HCT116 (cell line): ENCODE measurements at regions not wholly inside any gene's neighbourhood (a gene's known extent, or its start where the extent isn't known, plus 50 kb on each side); places are given as distances from the start of the nearest gene placed in this dataset.

ENCODE experiments used
- ATAC-seq: fragments of 200-7000 bp; cut with Tn5 transposase; 2 replicates; pipeline ENCODE4 v1.9.1; 2020; ENCODE audit warnings: mild to moderate bottlenecking, moderate library complexity
- BruUV-seq: library from RNA; stranded (reverse); fragments of 400-500 nt; replicated peaks from 2 replicates; lab custom pipeline; 2021; lab: Mats Ljungman, UMichigan
- CTCF ChIA-PET: fragments of 300-600 bp; sonication (Branson Sonifier 250); formaldehyde crosslinking; loops from one replicate; lab custom pipeline; 2021; ENCODE audit warnings: antibody characterized with exemption; lab: Charles Lee
- POLR2A ChIA-PET: fragments of 300-600, 350-600 bp; sonication (Branson Sonifier 250); formaldehyde crosslinking; loops from one replicate; lab custom pipeline; 2021; ENCODE audit warnings: antibody characterized with exemption; lab: Charles Lee
- RAD21 ChIA-PET, 2 experiments: fragments of 300-600 bp; sonication (Branson Sonifier 250); formaldehyde crosslinking; loops; one replicate each; lab custom pipeline; 2023; ENCODE audit warnings: low total read pairs in 2 of 2; ENCODE audit not compliant: uncharacterized antibody in 2 of 2, unreplicated experiment in 2 of 2, low non-redundant PET in 1 of 2; lab: Charles Lee
- DNase-seq: peaks from one replicate; pipeline ENCODE4 v3.0.0-alpha.2; 2010; ENCODE audit warnings: low read depth, low spot score
- H2AFZ ChIP-seq: fragments of 200-600 bp; shearing (Covaris generic), sonication (generic); 2 replicates; pipeline ENCODE4 v1.6.1; 2017; ENCODE audit warnings: low read depth, mixed run types, mixed read lengths, antibody characterized with exemption, low read length; ENCODE audit not compliant: poor library complexity, severe bottlenecking
- H3K27ac ChIP-seq: 2 replicates; pipeline ENCODE4 v1.5.1; 2012; ENCODE audit warnings: low read depth, low read length
- H3K27me3 ChIP-seq: fragments of 200-600 bp; sonication (generic); 2 replicates; pipeline ENCODE4 v1.6.1; 2016; ENCODE audit warnings: mixed run types, low read length, mixed read lengths; ENCODE audit not compliant: insufficient read depth
- H3K36me3 ChIP-seq, 2 experiments: fragments of 200-500 bp in 1 of 2; fragments of 200-600 bp in 1 of 2; sonication (Bioruptor generic) in 1 of 2; sonication (generic) in 1 of 2; 2 replicates each; pipeline versions ENCODE4 v1.5.1 to v1.6.1; 2014 to 2016; ENCODE audit warnings: low read length in 2 of 2, inconsistent platforms in 1 of 2, mixed read lengths in 1 of 2, mixed run types in 1 of 2; ENCODE audit not compliant: insufficient read depth in 2 of 2, control insufficient read depth in 1 of 2
- H3K4me1 ChIP-seq, 2 experiments: fragments of 200-600 bp in 1 of 2; sonication (generic) in 1 of 2; 2 replicates each; pipeline versions ENCODE4 v1.5.1 to v1.6.1; 2012 to 2017; ENCODE audit warnings: low read length in 2 of 2, inconsistent platforms in 1 of 2, mild to moderate bottlenecking in 1 of 2, mixed read lengths in 1 of 2, mixed run types in 1 of 2, moderate library complexity in 1 of 2; ENCODE audit not compliant: insufficient read depth in 2 of 2, control insufficient read depth in 1 of 2
- H3K4me2 ChIP-seq: fragments of 200-600 bp; sonication (generic); 2 replicates; pipeline ENCODE4 v1.6.1; 2017; ENCODE audit warnings: mixed run types, low read length, mixed read lengths
- H3K4me3 ChIP-seq, 2 experiments: fragments of 200-600 bp in 1 of 2; sonication (generic) in 1 of 2; replicated peaks in 1 of 2; 2 replicates each; pipeline ENCODE4 v1.5.1; 2011 to 2016; ENCODE audit warnings: low read length in 2 of 2, control low read depth in 1 of 2, low read depth in 1 of 2, mild to moderate bottlenecking in 1 of 2, mixed read lengths in 1 of 2, mixed run types in 1 of 2
- H3K79me2 ChIP-seq: fragments of 200-600 bp; sonication (generic); 2 replicates; pipeline ENCODE4 v1.6.1; 2017; ENCODE audit warnings: mild to moderate bottlenecking, mixed run types, low read length, moderate library complexity, mixed read lengths; ENCODE audit not compliant: insufficient read depth
- H3K9ac ChIP-seq: fragments of 200-600 bp; sonication (generic); 2 replicates; pipeline ENCODE4 v1.6.1; 2016; ENCODE audit warnings: low read length, mixed read lengths
- H3K9me2 ChIP-seq: fragments of 200-600 bp; sonication (generic), shearing (Covaris generic); 2 replicates; pipeline ENCODE4 v1.6.1; 2017; ENCODE audit warnings: mixed run types, mild to moderate bottlenecking, moderate library complexity; ENCODE audit not compliant: insufficient read depth
- H3K9me3 ChIP-seq, 2 experiments: fragments of 200-500 bp in 1 of 2; fragments of 200-600 bp in 1 of 2; sonication (Bioruptor generic) in 1 of 2; sonication (generic) in 1 of 2; 2 replicates each; pipeline ENCODE4 v1.6.1; 2014 to 2017; ENCODE audit warnings: low read length in 2 of 2, mixed read lengths in 2 of 2, inconsistent platforms in 1 of 2, low read depth in 1 of 2, mild to moderate bottlenecking in 1 of 2, mixed run types in 1 of 2, moderate library complexity in 1 of 2; ENCODE audit not compliant: control insufficient read depth in 1 of 2, insufficient read depth in 1 of 2
- H4K20me1 ChIP-seq: fragments of 200-600 bp; sonication (generic), shearing (Covaris generic); 2 replicates; pipeline ENCODE4 v1.6.1; 2017; ENCODE audit warnings: mixed run types, mild to moderate bottlenecking, moderate library complexity; ENCODE audit not compliant: insufficient read depth
- ATF3 ChIP-seq: IDR thresholded peaks from 2 replicates; pipeline ENCODE4 v1.6.1; 2012
- CBX3 ChIP-seq: IDR thresholded peaks from 2 replicates; pipeline ENCODE4 v1.6.1; 2012; ENCODE audit warnings: low read depth
- CEBPB ChIP-seq: IDR thresholded peaks from 2 replicates; pipeline ENCODE4 v1.6.1; 2012; ENCODE audit warnings: low read depth
- CTCF ChIP-seq, 3 experiments: fragments of 200-600 bp in 1 of 3; sonication (generic) in 1 of 3; IDR thresholded peaks in 2 of 3; conservative IDR thresholded peaks in 1 of 3; 2 replicates each; pipeline ENCODE4 v1.5.1; 2012 to 2017; ENCODE audit warnings: low read depth in 2 of 3, low read length in 2 of 3, antibody characterized with exemption in 1 of 3, borderline replicate concordance in 1 of 3, control low read depth in 1 of 3, mild to moderate bottlenecking in 1 of 3, mixed read lengths in 1 of 3, mixed run types in 1 of 3, moderate library complexity in 1 of 3; ENCODE audit not compliant: insufficient read depth in 1 of 3
- EGR1 ChIP-seq: IDR thresholded peaks from 2 replicates; pipeline ENCODE4 v1.6.1; 2012; ENCODE audit warnings: low read depth
- ELF1 ChIP-seq: IDR thresholded peaks from 2 replicates; pipeline ENCODE4 v1.6.1; 2012; ENCODE audit warnings: low read depth, borderline replicate concordance
- EZH2 ChIP-seq: fragments of 200-600 bp; sonication (generic); IDR thresholded peaks from 2 replicates; pipeline ENCODE4 v1.6.1; 2017; ENCODE audit warnings: antibody characterized with exemption, mixed run types
- JUND ChIP-seq: IDR thresholded peaks from 2 replicates; pipeline ENCODE4 v1.6.1; 2012
- POLR2A ChIP-seq: IDR thresholded peaks from 2 replicates; pipeline ENCODE4 v1.7.0; 2011; ENCODE audit warnings: borderline replicate concordance; ENCODE audit not compliant: insufficient read depth, insufficient read length; ENCODE audit errors: extremely low read depth
- POLR2AphosphoS5 ChIP-seq: IDR thresholded peaks from 2 replicates; pipeline ENCODE4 v1.6.1; 2011; ENCODE audit warnings: mild to moderate bottlenecking, low read depth, low read length, moderate library complexity
- REST ChIP-seq: IDR thresholded peaks from 2 replicates; pipeline ENCODE4 v1.6.1; 2012; ENCODE audit warnings: low read depth
- SIN3A ChIP-seq: IDR thresholded peaks from 2 replicates; pipeline ENCODE4 v1.6.1; 2012; ENCODE audit warnings: low read depth
- TCF7L2 ChIP-seq: IDR thresholded peaks from 2 replicates; pipeline ENCODE4 v1.7.0; 2011; ENCODE audit warnings: borderline replicate concordance, inconsistent platforms; ENCODE audit not compliant: insufficient read depth, insufficient read length; ENCODE audit errors: extremely low read depth
- YY1 ChIP-seq: IDR thresholded peaks from 2 replicates; pipeline ENCODE4 v1.6.1; 2011; ENCODE audit warnings: low read length, low read depth, moderate library complexity, mild to moderate bottlenecking; ENCODE audit not compliant: insufficient replicate concordance; ENCODE audit errors: extremely low read depth
- ZBTB33 ChIP-seq: IDR thresholded peaks from 2 replicates; pipeline ENCODE4 v1.6.1; 2011; ENCODE audit warnings: mild to moderate bottlenecking, low read length, moderate library complexity; ENCODE audit not compliant: insufficient replicate concordance; ENCODE audit errors: extremely low read depth
- ZFX ChIP-seq: fragments of 450-650 bp; IDR thresholded peaks from 2 replicates; pipeline ENCODE4 v1.6.1; 2017
- ZNF274 ChIP-seq: fragments of 200-500 bp; sonication (Bioruptor generic); IDR thresholded peaks from 2 replicates; pipeline ENCODE4 v1.6.1; 2014; ENCODE audit warnings: mild to moderate bottlenecking, low read depth, low read length, inconsistent platforms
- intact Hi-C: fragments of 100-400 bp; cut with micrococcal nuclease; formaldehyde crosslinking; loops from 2 replicates; pipeline ENCODE4 v1.10.0; 2022

- RAD21 ChIA-PET: no interaction called here
- CTCF ChIA-PET: no interaction called here
- POLR2A ChIA-PET: no interaction called here
Measured at GRCh38 chr1:214155987-214156625, 124.9 kb upstream of the SMYD2 start.

More at GRCh38 chr1:214155987-214156625, 124.9 kb upstream of the SMYD2 start:
- no peak overlapping the region for H3K4me2 ChIP-seq
- no peak overlapping the region for H3K9ac ChIP-seq
- intact Hi-C loops: no loop called here
- H3K79me2 ChIP-seq: no peaks in the 10 kb centered on the region
- H2AFZ ChIP-seq: no peak overlapping the region
- no peaks in the 10 kb centered on the region for H3K9me3 ChIP-seq
- BruUV-seq: no TSS peak
- H3K9me2 ChIP-seq: no peaks in the 10 kb centered on the region
- no peak for TF ChIP-seq REST
- no peak for TF ChIP-seq ATF3
- no peak for TF ChIP-seq POLR2AphosphoS5
- TF ChIP-seq CTCF (IDR thresholded peaks at IDR 0.05 in 2 of 3, conservative IDR thresholded peaks at IDR 0.05 in 1 of 3; ENCODE audit: borderline replicate concordance in 1 of 3, insufficient read depth in 1 of 3, low read depth in 2 of 3, low read length in 2 of 3): no peak
- no peak for TF ChIP-seq SIN3A
- no peak for TF ChIP-seq ZBTB33
- TF ChIP-seq EZH2: no peak
- no peak for TF ChIP-seq CBX3
- TF ChIP-seq ZFX: no peak
- no peak for TF ChIP-seq TCF7L2
- no peak for TF ChIP-seq JUND
- TF ChIP-seq POLR2A: no peak
- TF ChIP-seq ELF1: no peak
- no peak for TF ChIP-seq CEBPB
- TF ChIP-seq YY1: no peak
- TF ChIP-seq ZNF274: no peak
- TF ChIP-seq EGR1: no peak
- TF ChIP-seq, all 23 proteins: peak for 0
- H3K4me1 ChIP-seq: no peaks in the 10 kb centered on the region
- H3K27ac ChIP-seq: no peak overlapping the region
- H4K20me1 ChIP-seq: no peaks in the 10 kb centered on the region
- ATAC-seq (no peak), DNase-seq (no peak)
- no peaks in the 10 kb centered on the region for H3K36me3 ChIP-seq
- peaks cover 58% of the 10 kb centered on the region for H3K27me3 ChIP-seq
- no peak overlapping the region for H3K4me3 ChIP-seq
